Epithelial cell of proximal tubule (primary cell): ENCODE measurements at regions not wholly inside any gene's neighbourhood (a gene's known extent, or its start where the extent isn't known, plus 50 kb on each side); places are given as distances from the start of the nearest gene placed in this dataset.

Source experiments
- DNase-seq: peaks from one replicate; pipeline ENCODE4 v3.0.0-alpha.2; 2011; ENCODE audit warnings: low read depth
- H3K4me3 ChIP-seq: 2 replicates; pipeline ENCODE4 v1.5.1; 2011; ENCODE audit warnings: low read depth, mild to moderate bottlenecking, low read length
- TF ChIP-seq, protein P1 (sequence below): conservative IDR thresholded peaks from 2 replicates; pipeline ENCODE4 v1.5.1; 2012; ENCODE audit warnings: low read depth, mild to moderate bottlenecking, low read length

DNA sequence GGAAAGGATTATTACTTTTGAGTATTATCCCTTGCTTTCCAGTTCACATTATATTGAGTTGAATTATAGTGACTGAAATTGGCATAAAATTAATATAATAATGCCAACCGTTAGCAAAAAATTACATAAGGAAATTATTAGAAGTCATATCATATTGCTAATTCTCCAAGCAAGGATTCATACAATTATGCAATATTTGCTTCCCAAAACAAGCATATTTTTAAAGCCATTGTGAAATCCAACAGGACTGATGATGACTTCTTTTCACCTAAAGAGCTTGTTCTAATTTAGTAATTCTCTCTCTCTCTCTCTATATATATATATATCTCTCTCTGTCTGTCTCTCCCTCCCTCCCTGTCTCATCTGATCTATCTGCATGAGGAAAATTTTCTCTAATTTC lies 283.5 kb downstream of the DSEL start:
- DNase-seq, result no peak
- H3K4me3 ChIP-seq, result no peak overlapping the region
- TF ChIP-seq, protein P1, sequence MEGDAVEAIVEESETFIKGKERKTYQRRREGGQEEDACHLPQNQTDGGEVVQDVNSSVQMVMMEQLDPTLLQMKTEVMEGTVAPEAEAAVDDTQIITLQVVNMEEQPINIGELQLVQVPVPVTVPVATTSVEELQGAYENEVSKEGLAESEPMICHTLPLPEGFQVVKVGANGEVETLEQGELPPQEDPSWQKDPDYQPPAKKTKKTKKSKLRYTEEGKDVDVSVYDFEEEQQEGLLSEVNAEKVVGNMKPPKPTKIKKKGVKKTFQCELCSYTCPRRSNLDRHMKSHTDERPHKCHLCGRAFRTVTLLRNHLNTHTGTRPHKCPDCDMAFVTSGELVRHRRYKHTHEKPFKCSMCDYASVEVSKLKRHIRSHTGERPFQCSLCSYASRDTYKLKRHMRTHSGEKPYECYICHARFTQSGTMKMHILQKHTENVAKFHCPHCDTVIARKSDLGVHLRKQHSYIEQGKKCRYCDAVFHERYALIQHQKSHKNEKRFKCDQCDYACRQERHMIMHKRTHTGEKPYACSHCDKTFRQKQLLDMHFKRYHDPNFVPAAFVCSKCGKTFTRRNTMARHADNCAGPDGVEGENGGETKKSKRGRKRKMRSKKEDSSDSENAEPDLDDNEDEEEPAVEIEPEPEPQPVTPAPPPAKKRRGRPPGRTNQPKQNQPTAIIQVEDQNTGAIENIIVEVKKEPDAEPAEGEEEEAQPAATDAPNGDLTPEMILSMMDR, result no peak

DNA sequence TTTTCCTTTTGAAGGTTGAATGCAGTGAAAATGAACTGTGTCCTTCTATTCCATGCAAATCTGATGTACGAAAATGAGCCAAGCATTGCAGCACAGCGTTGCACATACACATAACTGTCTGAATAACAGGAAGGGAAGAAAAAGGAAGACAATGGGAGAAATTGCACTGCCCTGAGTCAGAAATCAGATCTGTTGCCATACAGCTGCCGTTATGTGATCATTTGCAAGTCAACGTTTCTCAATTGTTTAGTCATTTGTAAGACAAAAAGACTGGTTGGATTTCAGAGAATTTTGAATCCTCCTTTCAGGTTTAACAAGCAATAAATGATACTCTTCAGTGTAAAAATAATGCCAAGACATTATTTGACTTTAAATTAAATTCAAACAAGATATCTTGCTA lies 284.1 kb downstream of the DSEL start:
- TF ChIP-seq, protein P1, result no peak
- H3K4me3 ChIP-seq, result no peak overlapping the region
- peak; percentile 23 for DNase-seq

GRCh38 chr18:67222887-67223286 lies 293.6 kb downstream of the DSEL start:
- H3K4me3 ChIP-seq, result no peak overlapping the region
- TF ChIP-seq, protein P1, result no peak
- no peak for DNase-seq

- TF ChIP-seq, protein P1, result no peak
- DNase-seq, result no peak
- H3K4me3 ChIP-seq, result no peak overlapping the region
Observed at GRCh38 chr18:67219821-67220220, 296.7 kb downstream of the DSEL start.

GRCh38 chr18:67218556-67218955 lies 298.0 kb downstream of the DSEL start:
- H3K4me3 ChIP-seq, result no peak overlapping the region
- DNase-seq, result no peak
- TF ChIP-seq, protein P1, result no peak

DNA sequence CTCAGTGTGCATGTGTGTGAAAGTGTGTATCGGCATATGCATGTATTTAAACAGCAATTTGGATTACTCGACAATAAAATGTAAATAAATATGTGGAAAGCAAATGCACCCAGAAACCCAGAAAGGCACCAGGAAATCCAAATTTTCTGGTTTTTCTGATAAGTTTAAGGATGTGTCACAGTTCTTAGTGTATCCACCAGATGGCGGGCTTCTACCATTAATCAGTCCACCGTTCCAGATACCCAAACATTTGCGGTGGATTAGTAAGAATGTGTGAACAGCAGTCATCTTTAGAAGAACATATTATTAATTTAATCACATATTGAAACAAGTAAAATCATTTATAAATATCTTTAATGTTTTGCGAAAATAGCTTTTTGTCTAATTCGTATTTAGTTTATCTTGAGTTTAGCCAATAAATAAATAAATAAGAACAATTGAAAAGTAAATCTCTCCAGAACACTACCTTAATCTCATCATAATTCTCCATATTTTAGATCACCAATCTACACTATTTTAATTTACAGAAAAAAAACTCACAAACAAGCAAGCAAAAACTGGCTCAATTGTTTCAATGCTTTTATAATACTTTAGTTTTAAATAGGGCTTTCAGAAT lies 298.9 kb downstream of the DSEL start:
- peak; percentile 4 for DNase-seq
- no peak overlapping the region for H3K4me3 ChIP-seq
- TF ChIP-seq, protein P1, result peak; percentile 75

- no peak overlapping the region for H3K4me3 ChIP-seq
- TF ChIP-seq, protein P1, result no peak
- no peak for DNase-seq
Observed at GRCh38 chr18:67216846-67217245, 299.7 kb downstream of the DSEL start.
